ENCODE measurements at regions not wholly inside any gene's neighbourhood (a gene's known extent, or its start where the extent isn't known, plus 50 kb on each side); places are given as distances from the start of the nearest gene placed in this dataset.
A peak's percentile ranks its signal among the peaks of the same experiment; 100 is the strongest.

DNA sequence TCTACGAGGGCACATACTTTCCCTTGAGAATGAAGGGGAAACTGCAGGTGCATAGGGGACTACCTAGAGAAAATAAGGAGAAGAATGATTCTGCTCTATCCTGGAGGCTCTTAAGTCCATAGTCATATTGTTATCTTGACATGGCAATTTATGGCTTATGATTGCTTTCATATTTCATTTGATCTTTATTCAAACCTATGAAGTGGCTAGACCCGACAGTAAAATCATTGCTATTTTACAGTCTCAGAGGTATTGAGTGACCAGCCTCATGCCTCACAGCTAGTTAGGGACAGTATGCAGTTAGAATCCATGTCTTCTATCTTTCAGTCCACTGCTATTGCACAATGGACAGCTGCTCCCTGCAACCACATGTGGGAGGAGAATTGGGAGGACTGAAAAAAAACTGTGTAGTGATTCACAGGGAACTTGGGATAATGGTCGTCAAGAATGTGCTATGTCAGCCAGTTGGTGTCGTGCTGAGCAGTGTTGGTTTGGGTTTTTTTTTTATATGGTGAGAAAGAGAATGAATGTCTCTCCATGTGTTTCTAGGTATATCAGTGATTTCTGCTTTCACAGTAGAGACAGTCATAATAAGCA, 63.2 kb upstream of the SPPL2A start:
- TF ChIP-seq POLR2AphosphoS5 (IDR thresholded peaks at IDR 0.05; ENCODE audit: borderline replicate concordance, low read depth, low read length) (no peak), EZH2 (IDR thresholded peaks at IDR 0.05) (no peak), FOXP2 (optimal IDR thresholded peaks at IDR 0.05; ENCODE audit: control extremely low read depth, extremely low read length, insufficient read depth) (no peak)
- peak overlapping the region; percentile 19 for H3K9ac ChIP-seq (ENCODE audit: insufficient read length)
- H3K9me3 ChIP-seq (ENCODE audit: low read depth, low read length), result no peaks in the 10 kb centered on the region
- no peaks in the 10 kb centered on the region for H3K36me3 ChIP-seq (ENCODE audit: insufficient read depth, low read length)
- H3K4me3 ChIP-seq, result peak overlapping the region; percentile 4; the same call in 1 of the 2 replicates
- peak overlapping the region; percentile 3; the same call in 1 of the 2 replicates for H3K27ac ChIP-seq
- no peak for DNase-seq (ENCODE audit: low read depth, low spot score)

DNA sequence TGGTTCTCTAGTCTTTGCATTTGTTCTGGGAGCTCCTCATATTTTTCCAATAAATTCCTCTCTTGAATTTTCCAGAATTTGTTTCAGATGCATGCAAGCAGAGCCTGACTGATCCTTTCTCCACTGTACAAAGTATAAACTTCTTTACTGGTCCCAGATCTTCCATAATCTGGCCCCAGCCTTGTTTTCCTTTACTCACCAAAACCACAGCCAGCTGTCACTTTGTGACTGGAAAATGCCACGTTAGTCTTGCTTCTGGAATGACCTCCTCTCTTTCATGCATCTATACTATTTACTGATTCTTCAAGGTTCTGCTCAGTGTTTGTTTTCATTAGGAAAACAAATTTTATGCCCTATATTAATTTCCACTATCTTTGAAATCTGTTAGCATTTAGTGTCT, 60.4 kb upstream of the SPPL2A start:
- TF ChIP-seq POLR2AphosphoS5 (IDR thresholded peaks at IDR 0.05; ENCODE audit: borderline replicate concordance, low read depth, low read length), result no peak
- TF ChIP-seq FOXP2 (optimal IDR thresholded peaks at IDR 0.05; ENCODE audit: control extremely low read depth, extremely low read length, insufficient read depth), result no peak
- TF ChIP-seq EZH2 (IDR thresholded peaks at IDR 0.05), result no peak
- H3K36me3 ChIP-seq (ENCODE audit: insufficient read depth, low read length), result no peaks in the 10 kb centered on the region
- no peak overlapping the region for H3K4me3 ChIP-seq
- H3K27ac ChIP-seq, result no peak overlapping the region
- no peak overlapping the region for H3K9ac ChIP-seq (ENCODE audit: insufficient read length)
- no peaks in the 10 kb centered on the region for H3K9me3 ChIP-seq (ENCODE audit: low read depth, low read length)
- DNase-seq (ENCODE audit: low read depth, low spot score), result no peak

DNA sequence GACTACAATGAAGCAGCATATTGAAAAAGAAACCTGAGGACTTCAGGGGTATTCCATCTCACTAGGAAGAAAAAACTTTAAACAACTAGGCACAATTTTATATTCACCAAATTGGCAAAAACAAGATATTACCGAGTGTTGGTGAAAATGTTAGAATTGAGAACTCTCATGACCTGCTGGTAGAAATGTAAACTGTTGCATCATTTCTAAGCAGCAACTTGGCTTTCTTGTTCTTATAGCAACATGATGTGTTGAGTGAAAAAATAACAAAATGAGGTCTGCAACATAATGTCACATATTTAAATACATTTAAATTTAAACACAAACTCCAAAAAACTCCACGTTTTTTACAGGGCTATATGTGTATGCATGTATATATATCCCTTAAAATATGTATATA, 59.0 kb upstream of the SPPL2A start:
- TF ChIP-seq FOXP2 (optimal IDR thresholded peaks at IDR 0.05; ENCODE audit: control extremely low read depth, extremely low read length, insufficient read depth) (no peak), POLR2AphosphoS5 (IDR thresholded peaks at IDR 0.05; ENCODE audit: borderline replicate concordance, low read depth, low read length) (no peak), EZH2 (IDR thresholded peaks at IDR 0.05) (no peak)
- Histone ChIP-seq H3K36me3 (ENCODE audit: insufficient read depth, low read length) (no peaks in the 10 kb centered on the region), H3K27ac (no peak overlapping the region), H3K9ac (ENCODE audit: insufficient read length) (no peak overlapping the region), H3K9me3 (ENCODE audit: low read depth, low read length) (no peaks in the 10 kb centered on the region), H3K4me3 (no peak overlapping the region)
- no peak for DNase-seq (ENCODE audit: low read depth, low spot score)

DNA sequence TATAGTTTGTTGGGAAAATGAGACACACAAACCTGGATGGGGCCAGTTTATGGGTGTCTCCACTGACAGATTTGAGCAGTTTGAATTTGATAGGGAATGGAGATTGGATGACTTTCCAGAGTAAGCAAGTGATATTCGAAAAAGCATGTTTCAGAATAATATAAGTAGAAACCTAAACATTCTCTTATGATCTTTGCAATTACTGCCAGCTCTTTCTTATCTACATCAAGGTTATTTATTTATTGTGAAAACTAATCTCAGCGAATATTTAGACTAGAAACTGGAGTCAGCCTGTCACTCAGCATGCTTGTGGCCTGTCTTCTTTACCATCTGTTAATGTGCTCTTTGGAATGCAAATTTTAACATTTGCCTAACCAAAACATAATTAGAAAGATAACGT, 57.8 kb upstream of the SPPL2A start:
- DNase-seq (ENCODE audit: low read depth, low spot score), result no peak

DNA sequence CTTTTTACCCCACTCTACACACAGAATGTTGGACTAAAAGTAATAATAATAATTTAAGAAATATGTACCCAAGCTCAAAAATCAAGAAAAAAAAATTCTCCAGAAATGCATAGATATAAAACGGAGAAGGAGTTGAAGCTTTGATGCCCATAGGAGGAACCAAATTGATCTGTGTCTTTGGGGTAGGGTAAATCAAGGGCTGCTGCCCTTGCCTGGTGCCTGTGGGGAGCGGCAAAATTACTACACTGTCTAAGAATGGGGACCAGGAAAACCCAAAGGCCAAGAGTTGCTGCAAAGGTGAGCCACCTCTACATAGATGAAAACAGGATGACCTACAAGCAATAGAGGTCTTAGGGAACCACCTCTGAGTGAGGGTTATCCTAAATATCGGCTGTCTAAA, 56.0 kb upstream of the SPPL2A start:
- no peak overlapping the region for H3K9ac ChIP-seq (ENCODE audit: insufficient read length)
- no peak overlapping the region for H3K27ac ChIP-seq
- H3K4me3 ChIP-seq, result no peak overlapping the region
- H3K9me3 ChIP-seq (ENCODE audit: low read depth, low read length), result no peaks in the 10 kb centered on the region
- no peaks in the 10 kb centered on the region for H3K36me3 ChIP-seq (ENCODE audit: insufficient read depth, low read length)
- no peak for DNase-seq (ENCODE audit: low read depth, low spot score)
- TF ChIP-seq POLR2AphosphoS5 (IDR thresholded peaks at IDR 0.05; ENCODE audit: borderline replicate concordance, low read depth, low read length) (no peak), EZH2 (IDR thresholded peaks at IDR 0.05) (no peak), FOXP2 (optimal IDR thresholded peaks at IDR 0.05; ENCODE audit: control extremely low read depth, extremely low read length, insufficient read depth) (no peak)

More for the DNA sequence above, 57.8 kb upstream of the SPPL2A start:
- no peak overlapping the region for H3K4me3 ChIP-seq
- no peak overlapping the region for H3K9ac ChIP-seq (ENCODE audit: insufficient read length)
- H3K36me3 ChIP-seq (ENCODE audit: insufficient read depth, low read length), result no peaks in the 10 kb centered on the region
- H3K9me3 ChIP-seq (ENCODE audit: low read depth, low read length), result no peaks in the 10 kb centered on the region
- TF ChIP-seq EZH2 (IDR thresholded peaks at IDR 0.05) (no peak), FOXP2 (optimal IDR thresholded peaks at IDR 0.05; ENCODE audit: control extremely low read depth, extremely low read length, insufficient read depth) (no peak), POLR2AphosphoS5 (IDR thresholded peaks at IDR 0.05; ENCODE audit: borderline replicate concordance, low read depth, low read length) (no peak)
- no peak overlapping the region for H3K27ac ChIP-seq

DNA sequence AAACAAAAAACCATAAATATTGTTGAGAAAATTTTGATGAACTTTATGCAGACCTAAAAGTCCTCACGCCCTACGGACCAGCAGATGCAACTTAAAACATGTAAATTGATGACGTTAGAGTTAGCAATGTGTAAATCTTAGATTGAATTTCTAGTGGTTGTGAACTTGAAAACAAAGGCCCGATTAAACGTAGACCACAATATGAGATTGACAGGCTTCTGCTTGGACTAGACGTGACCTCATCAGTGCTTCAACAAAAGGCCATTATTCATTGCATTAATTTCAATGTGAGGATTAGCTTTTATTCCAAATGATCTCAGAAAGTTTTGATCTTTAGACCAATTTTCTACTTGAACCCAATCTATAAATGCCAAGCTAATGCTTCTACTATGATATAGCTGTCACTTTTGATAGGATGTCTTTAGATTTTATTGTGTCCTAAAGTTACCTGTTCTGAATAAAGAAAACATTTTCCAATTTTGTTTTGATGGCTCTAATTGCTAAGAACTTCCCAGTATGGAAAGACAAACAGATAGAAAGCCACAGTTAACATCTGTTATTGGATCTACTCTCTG, 55.4 kb upstream of the SPPL2A start:
- Histone ChIP-seq H3K27ac (no peak overlapping the region), H3K4me3 (no peak overlapping the region), H3K9ac (ENCODE audit: insufficient read length) (no peak overlapping the region), H3K36me3 (ENCODE audit: insufficient read depth, low read length) (no peaks in the 10 kb centered on the region), H3K9me3 (ENCODE audit: low read depth, low read length) (no peaks in the 10 kb centered on the region)
- no peak for TF ChIP-seq POLR2AphosphoS5 (IDR thresholded peaks at IDR 0.05; ENCODE audit: borderline replicate concordance, low read depth, low read length)
- no peak for TF ChIP-seq FOXP2 (optimal IDR thresholded peaks at IDR 0.05; ENCODE audit: control extremely low read depth, extremely low read length, insufficient read depth)
- no peak for TF ChIP-seq EZH2 (IDR thresholded peaks at IDR 0.05)
- no peak for DNase-seq (ENCODE audit: low read depth, low spot score)

DNA sequence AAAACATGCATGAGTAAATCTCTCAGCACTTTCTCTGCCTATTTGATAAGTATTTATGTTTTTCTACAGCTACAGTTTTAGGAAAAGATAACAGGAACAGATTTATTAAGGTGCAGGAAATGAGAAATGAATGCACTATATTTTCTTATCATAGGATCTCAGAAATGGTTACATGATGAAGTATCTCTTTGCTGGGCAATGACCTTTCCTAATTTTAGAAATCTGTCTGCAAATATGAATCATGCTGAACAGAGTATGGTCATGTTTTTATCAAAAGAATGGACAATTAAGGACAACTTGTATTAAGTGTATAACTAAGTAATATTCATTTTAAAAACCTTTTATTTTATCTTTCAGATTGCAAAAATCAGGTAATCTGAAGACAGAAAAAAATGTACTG, 53.8 kb upstream of the SPPL2A start:
- Histone ChIP-seq H3K36me3 (ENCODE audit: insufficient read depth, low read length) (no peaks in the 10 kb centered on the region), H3K4me3 (no peak overlapping the region), H3K27ac (no peak overlapping the region), H3K9ac (ENCODE audit: insufficient read length) (no peak overlapping the region), H3K9me3 (ENCODE audit: low read depth, low read length) (no peaks in the 10 kb centered on the region)
- DNase-seq (ENCODE audit: low read depth, low spot score), result no peak
- no peak for TF ChIP-seq POLR2AphosphoS5 (IDR thresholded peaks at IDR 0.05; ENCODE audit: borderline replicate concordance, low read depth, low read length)
- no peak for TF ChIP-seq EZH2 (IDR thresholded peaks at IDR 0.05)
- no peak for TF ChIP-seq FOXP2 (optimal IDR thresholded peaks at IDR 0.05; ENCODE audit: control extremely low read depth, extremely low read length, insufficient read depth)

DNA sequence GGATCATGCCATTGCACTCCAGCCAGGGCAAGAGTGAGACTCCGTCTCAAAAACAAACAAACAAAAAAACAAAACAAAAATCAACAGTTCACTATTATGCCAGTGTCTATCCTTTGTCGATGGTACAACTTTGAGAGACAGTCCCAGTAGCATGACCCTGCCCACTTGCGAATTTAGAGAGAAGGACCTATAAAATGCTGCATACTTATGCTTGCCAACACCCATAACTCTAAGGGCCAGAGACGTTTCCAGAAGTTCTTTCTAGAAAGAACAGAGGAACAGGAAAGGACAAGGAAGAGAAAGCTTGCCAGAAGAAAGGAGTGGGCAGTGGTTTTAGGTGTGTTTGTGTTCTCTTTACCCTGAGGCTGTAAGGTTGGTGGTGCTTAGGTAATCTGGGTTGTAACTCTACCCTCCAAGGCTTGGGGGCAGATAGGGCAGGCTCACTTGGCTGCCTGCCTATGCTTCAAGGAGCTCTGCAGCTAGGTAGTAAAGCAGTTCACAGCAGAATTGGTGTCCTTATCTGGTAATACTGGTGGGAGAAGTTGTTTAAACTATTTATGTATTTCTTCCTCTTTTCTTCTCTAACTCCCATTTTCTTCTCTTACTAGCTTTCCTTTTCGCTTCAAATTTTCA, 50.6 kb upstream of the SPPL2A start:
- TF ChIP-seq POLR2AphosphoS5 (IDR thresholded peaks at IDR 0.05; ENCODE audit: borderline replicate concordance, low read depth, low read length) (no peak), FOXP2 (optimal IDR thresholded peaks at IDR 0.05; ENCODE audit: control extremely low read depth, extremely low read length, insufficient read depth) (no peak), EZH2 (IDR thresholded peaks at IDR 0.05) (no peak)
- no peak for DNase-seq (ENCODE audit: low read depth, low spot score)
- H3K9me3 ChIP-seq (ENCODE audit: low read depth, low read length), result no peaks in the 10 kb centered on the region
- no peak overlapping the region for H3K9ac ChIP-seq (ENCODE audit: insufficient read length)
- H3K27ac ChIP-seq, result no peak overlapping the region
- H3K36me3 ChIP-seq (ENCODE audit: insufficient read depth, low read length), result no peaks in the 10 kb centered on the region
- no peak overlapping the region for H3K4me3 ChIP-seq
